Neural progenitor cell (in vitro differentiated cells): ENCODE measurements at regions not wholly inside any gene's neighbourhood (a gene's known extent, or its start where the extent isn't known, plus 50 kb on each side); places are given as distances from the start of the nearest gene placed in this dataset.
A peak's percentile ranks its signal among the peaks of the same experiment; 100 is the strongest.
"Not testable (repeated sequence)": the region's sequence is repeated elsewhere in the genome, so short reads cannot be mapped to it uniquely, and the experiment has no call there.

Experiments
- DNase-seq: peaks from one replicate; pipeline ENCODE4 v3.0.0-alpha.2; 2016; ENCODE audit warnings: low spot score
- H2AFZ ChIP-seq: fragments of 200-600 bp; sonication (generic); replicated peaks from 2 replicates; pipeline ENCODE4 v1.6.1; 2016; ENCODE audit warnings: antibody characterized with exemption
- H3F3A ChIP-seq: fragments of 200-600 bp; sonication (generic); 2 replicates; pipeline ENCODE4 v1.6.1; 2016; ENCODE audit warnings: antibody characterized with exemption, low read depth
- H3K27ac ChIP-seq: fragments of 200-600 bp; sonication (generic); 2 replicates; pipeline ENCODE4 v1.5.1; 2016; ENCODE audit warnings: mild to moderate bottlenecking
- H3K27me3 ChIP-seq: fragments of 200-600 bp; sonication (generic); 2 replicates; pipeline ENCODE4 v1.6.1; 2016; ENCODE audit warnings: mild to moderate bottlenecking, moderate library complexity
- H3K36me3 ChIP-seq: fragments of 200-600 bp; sonication (generic); 2 replicates; pipeline ENCODE4 v1.5.1; 2016
- H3K4me1 ChIP-seq: fragments of 200-600 bp; sonication (generic); 2 replicates; pipeline ENCODE4 v1.6.1; 2016; ENCODE audit warnings: mixed run types
- H3K4me2 ChIP-seq: fragments of 200-600 bp; sonication (generic); 2 replicates; pipeline ENCODE4 v1.6.1; 2016
- H3K4me3 ChIP-seq: fragments of 200-600 bp; sonication (generic); 2 replicates; pipeline ENCODE4 v1.5.1; 2016
- H3K79me2 ChIP-seq: fragments of 200-600 bp; sonication (generic); 2 replicates; pipeline ENCODE4 v1.6.1; 2016; ENCODE audit warnings: low read depth
- H3K9ac ChIP-seq: fragments of 200-600 bp; sonication (generic); 2 replicates; pipeline ENCODE4 v1.6.1; 2016
- H3K9me3 ChIP-seq: fragments of 200-600 bp; sonication (generic); 2 replicates; pipeline ENCODE4 v1.5.1; 2016; ENCODE audit warnings: low read depth
- H4K20me1 ChIP-seq: fragments of 200-600 bp; sonication (generic); 2 replicates; pipeline ENCODE4 v1.6.1; 2016; ENCODE audit warnings: low read depth
- H3K27ac Mint-ChIP-seq: 3 replicates; pipeline ENCODE4 v1.8.0; 2021; ENCODE audit warnings: mixed read lengths
- H3K27me3 Mint-ChIP-seq: 2 replicates; pipeline ENCODE4 v1.8.0; 2022; ENCODE audit warnings: low read depth, mild to moderate bottlenecking, inconsistent platforms, moderate library complexity, mixed read lengths; ENCODE audit not compliant: insufficient read depth
- H3K36me3 Mint-ChIP-seq: 3 replicates; pipeline ENCODE4 v1.8.0; 2021; ENCODE audit warnings: mixed read lengths
- H3K4me1 Mint-ChIP-seq: 3 replicates; pipeline ENCODE4 v1.8.0; 2021; ENCODE audit warnings: mixed read lengths
- H3K4me3 Mint-ChIP-seq: 3 replicates; pipeline ENCODE4 v1.8.0; 2021; ENCODE audit warnings: mild to moderate bottlenecking, moderate library complexity, mixed read lengths
- H3K9me3 Mint-ChIP-seq: 3 replicates; pipeline ENCODE4 v1.8.0; 2020; ENCODE audit warnings: mixed read lengths
- EZH2 ChIP-seq: fragments of 200-600 bp; sonication (generic); IDR thresholded peaks from 2 replicates; pipeline ENCODE4 v1.6.1; 2017; ENCODE audit warnings: antibody characterized with exemption, mild to moderate bottlenecking, moderate library complexity
- EZH2phosphoT487 ChIP-seq: fragments of 200-600 bp; sonication (generic); IDR thresholded peaks from 2 replicates; pipeline ENCODE4 v1.6.1; 2017; ENCODE audit warnings: antibody characterized with exemption
- TF ChIP-seq, protein P1 (sequence below): fragments of 200-600 bp; sonication (generic); IDR thresholded peaks from 2 replicates; pipeline ENCODE4 v1.5.1; 2017; ENCODE audit warnings: antibody characterized with exemption, mild to moderate bottlenecking

DNA sequence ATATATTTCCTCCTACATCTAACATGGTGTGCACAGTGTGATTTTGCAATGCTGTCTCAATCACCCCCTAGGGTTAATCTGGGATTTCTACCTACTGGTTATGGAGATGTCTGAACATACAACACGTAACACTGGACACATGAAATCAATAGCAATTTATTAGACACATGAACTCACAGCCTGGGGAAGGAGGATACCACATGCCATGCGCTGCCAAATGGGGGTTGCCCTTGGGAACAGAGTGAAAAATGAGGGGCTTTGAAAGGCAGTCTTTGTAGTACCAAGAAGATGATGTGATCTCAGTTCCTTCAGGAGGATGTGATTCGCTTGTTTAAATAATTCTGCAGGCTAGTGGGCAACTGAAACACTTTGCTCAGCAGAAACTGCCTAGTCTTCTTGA lies 253.6 kb upstream of the LRRC4C start:
- Mint-ChIP-seq H3K27me3 (no peaks in the 10 kb centered on the region), H3K27ac (no peak overlapping the region), H3K36me3 (no peaks in the 10 kb centered on the region), H3K9me3 (peaks cover 5% of the 10 kb centered on the region), H3K4me1 (peaks cover 4% of the 10 kb centered on the region), H3K4me3 (no peak overlapping the region)
- no peaks in the 10 kb centered on the region for H3F3A ChIP-seq
- H3K4me2 ChIP-seq: no peak overlapping the region
- H3K4me1 ChIP-seq: peaks cover 7% of the 10 kb centered on the region
- H2AFZ ChIP-seq: no peak overlapping the region
- H3K27ac ChIP-seq: no peak overlapping the region
- no peak for DNase-seq
- H3K79me2 ChIP-seq: no peaks in the 10 kb centered on the region
- no peak for TF ChIP-seq EZH2
- TF ChIP-seq, protein P1, sequence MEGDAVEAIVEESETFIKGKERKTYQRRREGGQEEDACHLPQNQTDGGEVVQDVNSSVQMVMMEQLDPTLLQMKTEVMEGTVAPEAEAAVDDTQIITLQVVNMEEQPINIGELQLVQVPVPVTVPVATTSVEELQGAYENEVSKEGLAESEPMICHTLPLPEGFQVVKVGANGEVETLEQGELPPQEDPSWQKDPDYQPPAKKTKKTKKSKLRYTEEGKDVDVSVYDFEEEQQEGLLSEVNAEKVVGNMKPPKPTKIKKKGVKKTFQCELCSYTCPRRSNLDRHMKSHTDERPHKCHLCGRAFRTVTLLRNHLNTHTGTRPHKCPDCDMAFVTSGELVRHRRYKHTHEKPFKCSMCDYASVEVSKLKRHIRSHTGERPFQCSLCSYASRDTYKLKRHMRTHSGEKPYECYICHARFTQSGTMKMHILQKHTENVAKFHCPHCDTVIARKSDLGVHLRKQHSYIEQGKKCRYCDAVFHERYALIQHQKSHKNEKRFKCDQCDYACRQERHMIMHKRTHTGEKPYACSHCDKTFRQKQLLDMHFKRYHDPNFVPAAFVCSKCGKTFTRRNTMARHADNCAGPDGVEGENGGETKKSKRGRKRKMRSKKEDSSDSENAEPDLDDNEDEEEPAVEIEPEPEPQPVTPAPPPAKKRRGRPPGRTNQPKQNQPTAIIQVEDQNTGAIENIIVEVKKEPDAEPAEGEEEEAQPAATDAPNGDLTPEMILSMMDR: no peak
- TF ChIP-seq EZH2phosphoT487: no peak
- H3K4me3 ChIP-seq: no peak overlapping the region
- no peaks in the 10 kb centered on the region for H3K36me3 ChIP-seq
- no peaks in the 10 kb centered on the region for H4K20me1 ChIP-seq
- H3K9me3 ChIP-seq: no peaks in the 10 kb centered on the region
- H3K9ac ChIP-seq: no peak overlapping the region
- H3K27me3 ChIP-seq: no peaks in the 10 kb centered on the region

DNA sequence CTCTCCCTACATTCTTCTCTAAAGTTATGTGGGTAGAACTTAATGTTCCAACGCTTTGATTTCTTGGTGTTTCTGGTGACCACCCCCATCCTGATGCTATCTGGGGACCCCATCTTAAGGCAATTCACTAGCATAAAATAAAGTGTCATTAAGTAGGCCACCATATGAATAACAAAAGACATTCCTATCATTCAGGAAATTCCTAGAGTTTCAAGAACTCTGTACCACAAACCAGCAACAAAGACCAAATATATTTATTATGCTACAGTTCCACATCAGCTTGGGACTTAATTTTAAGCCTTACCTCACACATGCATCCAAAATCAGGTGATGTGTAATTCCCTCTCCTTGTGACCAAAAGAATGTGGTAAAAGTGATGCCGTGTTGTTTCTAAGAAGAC lies 254.6 kb upstream of the LRRC4C start:
- no peak for DNase-seq
- H2AFZ ChIP-seq: no peak overlapping the region

DNA sequence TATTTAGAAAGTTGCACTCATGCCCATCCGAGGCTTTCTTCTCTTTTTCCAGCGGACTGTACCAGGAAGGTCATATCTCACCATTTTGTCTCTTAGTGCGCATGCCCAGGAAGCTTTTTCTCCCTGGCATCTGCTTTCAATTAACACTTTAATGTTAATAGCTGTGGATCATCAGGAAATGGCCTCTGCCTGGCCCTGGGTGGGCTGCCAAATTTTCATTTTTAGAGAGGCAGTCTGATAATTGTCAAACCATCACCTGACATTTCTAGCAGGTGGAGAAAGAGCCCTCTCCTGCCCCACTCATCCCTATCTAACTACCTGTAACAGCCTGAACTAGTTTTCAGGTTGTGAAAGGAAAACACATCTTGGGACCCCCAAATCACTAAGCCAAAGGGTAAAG lies 257.4 kb upstream of the LRRC4C start:
- Mint-ChIP-seq H3K4me1 (peaks cover 4% of the 10 kb centered on the region), H3K4me3 (no peak overlapping the region), H3K9me3 (peaks cover 5% of the 10 kb centered on the region), H3K27ac (no peak overlapping the region), H3K36me3 (no peaks in the 10 kb centered on the region), H3K27me3 (no peaks in the 10 kb centered on the region)
- Histone ChIP-seq H3F3A (peaks cover 13% of the 10 kb centered on the region), H2AFZ (no peak overlapping the region), H4K20me1 (no peaks in the 10 kb centered on the region), H3K79me2 (no peaks in the 10 kb centered on the region), H3K4me2 (no peak overlapping the region), H3K4me3 (no peak overlapping the region), H3K27me3 (peaks cover 16% of the 10 kb centered on the region), H3K36me3 (no peaks in the 10 kb centered on the region), H3K9me3 (no peaks in the 10 kb centered on the region), H3K4me1 (peaks cover 23% of the 10 kb centered on the region), H3K27ac (no peak overlapping the region), H3K9ac (no peak overlapping the region)
- TF ChIP-seq EZH2: no peak
- TF ChIP-seq, protein P1: no peak
- TF ChIP-seq EZH2phosphoT487: no peak
- DNase-seq: no peak

More for the DNA sequence above, 254.6 kb upstream of the LRRC4C start:
- H3K9me3 Mint-ChIP-seq: peaks cover 5% of the 10 kb centered on the region
- no peaks in the 10 kb centered on the region for H4K20me1 ChIP-seq
- no peaks in the 10 kb centered on the region for H3F3A ChIP-seq
- H3K9ac ChIP-seq: no peak overlapping the region
- no peak overlapping the region for H3K27ac Mint-ChIP-seq
- no peak overlapping the region for H3K4me3 Mint-ChIP-seq
- TF ChIP-seq EZH2phosphoT487: no peak
- TF ChIP-seq, protein P1: no peak
- TF ChIP-seq EZH2: no peak
- H3K27me3 ChIP-seq: peaks cover 4% of the 10 kb centered on the region
- no peaks in the 10 kb centered on the region for H3K79me2 ChIP-seq
- no peak overlapping the region for H3K4me3 ChIP-seq
- no peaks in the 10 kb centered on the region for H3K27me3 Mint-ChIP-seq
- no peaks in the 10 kb centered on the region for H3K4me1 Mint-ChIP-seq
- H3K27ac ChIP-seq: no peak overlapping the region
- peaks cover 7% of the 10 kb centered on the region for H3K4me1 ChIP-seq
- H3K36me3 ChIP-seq: no peaks in the 10 kb centered on the region
- no peaks in the 10 kb centered on the region for H3K36me3 Mint-ChIP-seq
- H3K9me3 ChIP-seq: no peaks in the 10 kb centered on the region
- no peak overlapping the region for H3K4me2 ChIP-seq

DNA sequence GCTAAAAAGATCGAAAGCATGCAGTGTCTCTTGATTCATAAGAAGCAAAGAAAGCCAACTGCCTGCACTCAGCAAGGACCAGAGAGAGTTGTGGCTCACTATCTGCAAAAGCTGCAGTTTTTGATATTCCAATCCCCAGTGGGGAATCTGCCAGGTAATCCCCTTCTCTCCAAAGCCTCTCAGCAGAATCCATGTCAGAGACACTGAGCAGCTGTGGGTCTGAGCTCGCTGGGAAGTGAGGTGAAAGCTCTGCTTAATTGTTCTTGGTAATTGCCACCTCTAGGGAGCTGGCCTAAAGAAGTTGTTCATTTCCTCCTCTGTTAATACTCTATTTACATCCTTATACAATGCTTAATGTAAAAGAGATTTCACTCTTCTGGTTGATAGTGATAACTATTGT lies 261.3 kb upstream of the LRRC4C start:
- TF ChIP-seq, protein P1: no peak
- TF ChIP-seq EZH2phosphoT487 (peak; percentile 67), EZH2 (no peak)
- Histone ChIP-seq H3K4me2 (peak overlapping the region; percentile 55), H3K27ac (no peak overlapping the region), H3F3A (peaks cover 13% of the 10 kb centered on the region), H3K4me1 (peaks cover 15% of the 10 kb centered on the region), H3K27me3 (peaks cover 16% of the 10 kb centered on the region), H3K79me2 (no peaks in the 10 kb centered on the region), H2AFZ (no peak overlapping the region), H3K9me3 (no peaks in the 10 kb centered on the region), H4K20me1 (no peaks in the 10 kb centered on the region), H3K4me3 (no peak overlapping the region), H3K9ac (no peak overlapping the region), H3K36me3 (no peaks in the 10 kb centered on the region)
- Mint-ChIP-seq H3K27ac (no peak overlapping the region), H3K36me3 (no peaks in the 10 kb centered on the region), H3K27me3 (no peaks in the 10 kb centered on the region), H3K4me3 (no peak overlapping the region), H3K4me1 (peaks cover 4% of the 10 kb centered on the region), H3K9me3 (peaks cover 11% of the 10 kb centered on the region)
- peak; percentile 55 for DNase-seq

DNA sequence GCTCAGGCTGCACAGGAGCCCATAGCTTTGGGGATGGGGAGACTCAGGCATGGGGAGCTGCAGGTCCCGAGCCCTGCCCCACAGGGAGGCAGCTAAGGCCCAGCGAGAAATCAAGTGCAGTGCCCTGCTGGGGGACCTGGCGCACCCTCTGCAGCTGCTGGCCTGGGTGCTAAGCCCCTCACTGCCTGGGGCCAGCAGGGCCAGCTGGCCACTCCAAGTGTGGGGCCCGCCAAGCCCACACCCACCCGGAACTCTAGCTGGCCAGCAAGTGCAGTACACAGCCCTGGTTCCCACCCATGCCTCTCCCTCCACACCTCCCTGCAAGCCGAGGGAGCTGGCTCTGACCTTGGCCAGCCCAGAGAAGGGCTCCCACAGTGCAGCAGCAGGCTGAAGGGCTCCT lies 268.7 kb upstream of the LRRC4C start:
- H3K4me3 ChIP-seq, H3K9me3 ChIP-seq, DNase-seq, H3K36me3 ChIP-seq, H3K4me1 ChIP-seq, H2AFZ ChIP-seq, H3K4me1 Mint-ChIP-seq, H3K4me2 ChIP-seq, H4K20me1 ChIP-seq, H3K9ac ChIP-seq, H3K27ac ChIP-seq, H3K27ac Mint-ChIP-seq, H3K4me3 Mint-ChIP-seq, H3K36me3 Mint-ChIP-seq, H3K27me3 Mint-ChIP-seq, H3F3A ChIP-seq, H3K79me2 ChIP-seq, H3K27me3 ChIP-seq: not testable (repeated sequence)
- peaks cover 11% of the 10 kb centered on the region for H3K9me3 Mint-ChIP-seq
